ENCODE measurements at regions not wholly inside any gene's neighbourhood (a gene's known extent, or its start where the extent isn't known, plus 50 kb on each side); places are given as distances from the start of the nearest gene placed in this dataset.

DNA sequence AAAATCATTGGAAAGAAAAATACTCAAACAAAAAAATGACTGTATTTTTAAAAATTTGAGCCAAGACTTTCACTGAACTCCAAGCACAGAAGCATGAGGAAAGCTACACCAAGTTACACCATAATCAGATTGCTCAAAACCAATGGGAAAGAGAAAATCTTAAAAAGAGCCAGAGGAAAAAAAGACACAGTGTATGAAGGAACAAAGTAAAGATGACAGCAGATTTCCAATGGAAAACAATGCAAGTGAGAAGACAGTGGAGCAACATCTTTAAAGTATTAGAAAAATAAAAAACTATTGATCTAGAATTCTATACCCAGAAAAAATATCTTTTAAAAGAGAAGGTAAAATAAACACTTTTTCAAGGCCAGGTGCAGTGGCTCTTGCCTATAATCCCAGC lies 147.8 kb upstream of the ZBTB40 start:
- no peak overlapping the region for H3K4me3 ChIP-seq
- no peak for ATAC-seq (ENCODE audit: insufficient number of reproducible peaks, low FRiP score, low read depth)
- no peak for DNase-seq (ENCODE audit: low spot score)
- peaks cover 4% of the 10 kb centered on the region for H3K9me3 ChIP-seq
- H3K36me3 ChIP-seq, result no peaks in the 10 kb centered on the region
- H3K4me1 ChIP-seq (ENCODE audit: control insufficient read depth in 1 of 2, low read depth in 2 of 2), result no peaks in the 10 kb centered on the region
- no peak overlapping the region for H3K27ac ChIP-seq
- H3K27me3 ChIP-seq (replicated peaks; ENCODE audit: insufficient read depth), result no peaks in the 10 kb centered on the region
- TF ChIP-seq, protein P1, sequence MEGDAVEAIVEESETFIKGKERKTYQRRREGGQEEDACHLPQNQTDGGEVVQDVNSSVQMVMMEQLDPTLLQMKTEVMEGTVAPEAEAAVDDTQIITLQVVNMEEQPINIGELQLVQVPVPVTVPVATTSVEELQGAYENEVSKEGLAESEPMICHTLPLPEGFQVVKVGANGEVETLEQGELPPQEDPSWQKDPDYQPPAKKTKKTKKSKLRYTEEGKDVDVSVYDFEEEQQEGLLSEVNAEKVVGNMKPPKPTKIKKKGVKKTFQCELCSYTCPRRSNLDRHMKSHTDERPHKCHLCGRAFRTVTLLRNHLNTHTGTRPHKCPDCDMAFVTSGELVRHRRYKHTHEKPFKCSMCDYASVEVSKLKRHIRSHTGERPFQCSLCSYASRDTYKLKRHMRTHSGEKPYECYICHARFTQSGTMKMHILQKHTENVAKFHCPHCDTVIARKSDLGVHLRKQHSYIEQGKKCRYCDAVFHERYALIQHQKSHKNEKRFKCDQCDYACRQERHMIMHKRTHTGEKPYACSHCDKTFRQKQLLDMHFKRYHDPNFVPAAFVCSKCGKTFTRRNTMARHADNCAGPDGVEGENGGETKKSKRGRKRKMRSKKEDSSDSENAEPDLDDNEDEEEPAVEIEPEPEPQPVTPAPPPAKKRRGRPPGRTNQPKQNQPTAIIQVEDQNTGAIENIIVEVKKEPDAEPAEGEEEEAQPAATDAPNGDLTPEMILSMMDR (IDR thresholded peaks at IDR 0.05), result no peak

DNA sequence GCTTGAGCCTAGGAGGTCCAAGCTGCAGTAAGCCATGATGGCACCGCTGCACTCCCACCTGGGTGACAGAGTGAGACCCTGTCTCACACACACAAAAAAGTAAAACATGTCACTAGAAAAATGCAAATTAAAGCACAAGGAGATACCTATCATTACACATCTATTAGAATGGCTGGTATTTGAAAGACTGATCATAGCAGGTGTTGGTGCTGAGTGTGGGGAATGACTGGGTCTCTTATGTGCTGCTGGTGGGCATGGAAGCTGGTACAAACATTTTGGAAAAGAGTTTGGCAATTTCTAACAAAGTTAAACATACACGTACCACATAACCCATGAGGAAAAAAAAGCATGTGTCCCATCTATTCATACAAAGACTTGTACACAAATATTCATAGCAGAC lies 142.1 kb upstream of the ZBTB40 start:
- H3K27ac ChIP-seq, result no peak overlapping the region
- ATAC-seq (ENCODE audit: insufficient number of reproducible peaks, low FRiP score, low read depth) (no peak), DNase-seq (ENCODE audit: low spot score) (no peak)
- no peaks in the 10 kb centered on the region for H3K4me1 ChIP-seq (ENCODE audit: control insufficient read depth in 1 of 2, low read depth in 2 of 2)
- TF ChIP-seq, protein P1 (IDR thresholded peaks at IDR 0.05), result no peak
- H3K27me3 ChIP-seq (replicated peaks; ENCODE audit: insufficient read depth), result no peaks in the 10 kb centered on the region
- H3K9me3 ChIP-seq, result no peaks in the 10 kb centered on the region
- H3K4me3 ChIP-seq, result no peak overlapping the region
- H3K36me3 ChIP-seq, result no peaks in the 10 kb centered on the region

DNA sequence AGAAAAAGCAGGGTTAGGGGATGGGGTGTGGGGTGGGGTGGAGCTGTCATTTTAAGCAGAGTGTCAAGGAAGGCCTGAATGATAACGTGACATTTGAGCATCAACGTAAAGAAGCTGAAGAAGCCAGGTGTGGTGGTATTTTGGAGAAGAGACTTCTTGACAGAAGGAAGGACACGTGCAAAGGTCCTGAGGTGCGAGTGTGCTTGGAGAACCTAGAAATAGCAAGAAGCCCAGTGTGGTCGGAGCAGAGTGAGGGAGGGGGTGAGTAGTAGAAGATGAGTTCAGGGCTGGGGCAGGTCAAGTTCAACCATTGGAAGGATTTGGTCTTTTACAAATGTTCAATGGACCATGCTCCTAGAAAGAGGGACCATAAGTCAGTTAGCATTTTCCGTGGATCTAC lies 140.2 kb upstream of the ZBTB40 start:
- TF ChIP-seq, protein P1 (IDR thresholded peaks at IDR 0.05), result no peak
- no peaks in the 10 kb centered on the region for H3K4me1 ChIP-seq (ENCODE audit: control insufficient read depth in 1 of 2, low read depth in 2 of 2)
- ATAC-seq (ENCODE audit: insufficient number of reproducible peaks, low FRiP score, low read depth) (no peak), DNase-seq (ENCODE audit: low spot score) (no peak)
- no peaks in the 10 kb centered on the region for H3K36me3 ChIP-seq
- no peaks in the 10 kb centered on the region for H3K9me3 ChIP-seq
- no peak overlapping the region for H3K4me3 ChIP-seq
- no peaks in the 10 kb centered on the region for H3K27me3 ChIP-seq (replicated peaks; ENCODE audit: insufficient read depth)
- no peak overlapping the region for H3K27ac ChIP-seq

DNA sequence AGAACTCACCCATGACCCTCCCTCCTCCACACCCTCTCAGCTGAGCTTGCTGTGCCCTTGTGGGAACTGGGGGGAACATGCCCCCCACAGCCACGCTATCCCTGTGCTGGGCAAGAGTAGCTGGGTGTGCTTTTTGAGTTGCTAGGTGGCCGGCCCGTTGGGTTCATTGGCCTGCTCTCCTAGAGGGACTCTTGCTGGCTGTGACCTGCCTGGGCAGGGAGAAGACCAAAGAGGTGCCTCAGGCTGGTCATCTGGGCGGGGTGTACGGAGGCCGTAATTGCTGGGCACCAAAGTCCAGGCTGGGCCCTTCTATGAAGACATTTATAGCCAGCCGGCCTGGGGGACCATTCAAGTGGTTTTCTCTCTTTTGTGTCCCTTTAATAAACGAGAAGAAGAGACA lies 138.3 kb upstream of the ZBTB40 start:
- no peak overlapping the region for H3K4me3 ChIP-seq
- no peaks in the 10 kb centered on the region for H3K4me1 ChIP-seq (ENCODE audit: control insufficient read depth in 1 of 2, low read depth in 2 of 2)

DNA sequence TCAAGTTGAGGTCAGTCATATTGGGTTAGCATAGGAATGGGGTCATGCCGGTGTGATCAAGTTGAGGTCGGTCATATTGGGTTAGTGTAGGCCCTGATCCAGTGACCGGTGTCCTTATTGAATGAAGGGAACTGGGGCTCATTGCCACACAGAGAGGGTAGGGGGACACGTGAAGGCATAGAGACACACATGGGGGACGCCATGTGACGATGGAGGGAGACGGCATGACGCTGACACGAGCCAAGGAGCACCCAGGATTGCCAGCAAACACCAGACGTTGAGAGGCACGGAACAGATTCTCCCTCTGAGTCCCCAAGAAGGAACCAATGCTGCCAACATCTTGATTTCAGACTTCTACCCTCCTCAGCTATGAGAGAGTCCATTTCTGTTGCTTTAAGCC lies 136.9 kb upstream of the ZBTB40 start:
- no peak overlapping the region for H3K27ac ChIP-seq
- H3K4me1 ChIP-seq (ENCODE audit: control insufficient read depth in 1 of 2, low read depth in 2 of 2), result no peaks in the 10 kb centered on the region
- DNase-seq (ENCODE audit: low spot score) (no peak), ATAC-seq (ENCODE audit: insufficient number of reproducible peaks, low FRiP score, low read depth) (no peak)
- H3K27me3 ChIP-seq (replicated peaks; ENCODE audit: insufficient read depth), result no peaks in the 10 kb centered on the region
- no peaks in the 10 kb centered on the region for H3K36me3 ChIP-seq
- no peaks in the 10 kb centered on the region for H3K9me3 ChIP-seq
- H3K4me3 ChIP-seq, result no peak overlapping the region
- TF ChIP-seq, protein P1 (IDR thresholded peaks at IDR 0.05), result no peak

More for the DNA sequence above, 138.3 kb upstream of the ZBTB40 start:
- Histone ChIP-seq H3K27me3 (replicated peaks; ENCODE audit: insufficient read depth) (no peaks in the 10 kb centered on the region), H3K27ac (no peak overlapping the region), H3K36me3 (no peaks in the 10 kb centered on the region), H3K9me3 (no peaks in the 10 kb centered on the region)
- TF ChIP-seq, protein P1 (IDR thresholded peaks at IDR 0.05), result no peak
- ATAC-seq (ENCODE audit: insufficient number of reproducible peaks, low FRiP score, low read depth), result no peak
- DNase-seq (ENCODE audit: low spot score), result no peak

Measured in thoracic aorta (tissue), 2 donors.